Neutrophil (primary cell): ENCODE measurements at regions not wholly inside any gene's neighbourhood (a gene's known extent, or its start where the extent isn't known, plus 50 kb on each side); places are given as distances from the start of the nearest gene placed in this dataset.

Experiments
- H3K27ac ChIP-seq: fragments of 200-600 bp; sonication (generic); 2 replicates; pipeline ENCODE4 v1.5.1; 2016; ENCODE audit warnings: mild to moderate bottlenecking, moderate library complexity
- H3K27me3 ChIP-seq: fragments of 200-600 bp; sonication (generic); 2 replicates; pipeline ENCODE4 v1.6.0; 2016; ENCODE audit warnings: mild to moderate bottlenecking
- H3K36me3 ChIP-seq: fragments of 200-600 bp; sonication (generic); 2 replicates; pipeline ENCODE4 v1.5.1; 2017
- H3K4me1 ChIP-seq, 2 experiments: fragments of 200-600 bp in 1 of 2; sonication (generic) in 1 of 2; 1 replicate in 1 of 2; 2 replicates in 1 of 2; pipeline versions ENCODE4 v1.5.1 to v1.6.1; 2013 to 2016; ENCODE audit warnings: low read depth in 1 of 2, low read length in 1 of 2, mild to moderate bottlenecking in 1 of 2, moderate library complexity in 1 of 2; ENCODE audit not compliant: control insufficient read depth in 1 of 2, insufficient read depth in 1 of 2
- H3K4me3 ChIP-seq, 2 experiments: fragments of 200-600 bp in 1 of 2; sonication (generic) in 1 of 2; 1 replicate in 1 of 2; 2 replicates in 1 of 2; pipeline ENCODE4 v1.5.1; 2013 to 2016; ENCODE audit warnings: low read depth in 1 of 2, low read length in 1 of 2, mild to moderate bottlenecking in 1 of 2, moderate library complexity in 1 of 2
- H3K9me3 ChIP-seq: fragments of 200-600 bp; sonication (generic); 2 replicates; pipeline ENCODE4 v1.5.1; 2016
- TF ChIP-seq, protein P1 (sequence below): fragments of 200-600 bp; sonication (generic); IDR thresholded peaks from 2 replicates; pipeline ENCODE4 v1.5.1; 2016; ENCODE audit warnings: antibody characterized with exemption

DNA sequence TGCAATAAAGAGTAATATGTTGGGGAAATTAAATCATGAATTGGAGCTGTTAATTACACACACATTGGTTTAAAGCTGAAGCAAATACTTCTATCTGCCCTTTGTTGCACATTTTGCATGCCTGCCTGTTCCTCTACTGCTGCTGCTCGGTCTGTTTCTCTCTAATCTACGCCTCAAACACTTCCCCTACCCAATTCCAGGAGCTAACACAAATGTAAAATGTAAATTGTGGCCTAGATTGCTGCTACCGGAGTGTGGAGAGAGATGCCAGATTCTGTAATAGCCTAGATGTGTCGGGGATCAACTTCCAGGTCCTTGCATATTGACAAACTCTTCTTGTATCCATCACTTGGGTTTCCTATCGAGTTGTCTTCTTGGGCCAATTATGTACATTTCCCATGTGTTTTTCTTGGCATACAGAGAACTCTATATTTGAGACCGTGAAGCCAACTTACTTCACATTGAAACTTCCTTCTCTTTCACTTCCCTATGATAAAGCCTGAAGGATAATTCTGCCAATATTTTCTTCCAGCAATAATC lies 450.4 kb upstream of the NR2F2 start:
- Histone ChIP-seq H3K9me3 (no peaks in the 10 kb centered on the region), H3K36me3 (no peaks in the 10 kb centered on the region), H3K4me1 (peaks cover 0 to 2% of the 10 kb centered on the region in 2 experiments), H3K4me3 (no peak overlapping the region), H3K27ac (no peak overlapping the region), H3K27me3 (no peaks in the 10 kb centered on the region)
- TF ChIP-seq, protein P1, sequence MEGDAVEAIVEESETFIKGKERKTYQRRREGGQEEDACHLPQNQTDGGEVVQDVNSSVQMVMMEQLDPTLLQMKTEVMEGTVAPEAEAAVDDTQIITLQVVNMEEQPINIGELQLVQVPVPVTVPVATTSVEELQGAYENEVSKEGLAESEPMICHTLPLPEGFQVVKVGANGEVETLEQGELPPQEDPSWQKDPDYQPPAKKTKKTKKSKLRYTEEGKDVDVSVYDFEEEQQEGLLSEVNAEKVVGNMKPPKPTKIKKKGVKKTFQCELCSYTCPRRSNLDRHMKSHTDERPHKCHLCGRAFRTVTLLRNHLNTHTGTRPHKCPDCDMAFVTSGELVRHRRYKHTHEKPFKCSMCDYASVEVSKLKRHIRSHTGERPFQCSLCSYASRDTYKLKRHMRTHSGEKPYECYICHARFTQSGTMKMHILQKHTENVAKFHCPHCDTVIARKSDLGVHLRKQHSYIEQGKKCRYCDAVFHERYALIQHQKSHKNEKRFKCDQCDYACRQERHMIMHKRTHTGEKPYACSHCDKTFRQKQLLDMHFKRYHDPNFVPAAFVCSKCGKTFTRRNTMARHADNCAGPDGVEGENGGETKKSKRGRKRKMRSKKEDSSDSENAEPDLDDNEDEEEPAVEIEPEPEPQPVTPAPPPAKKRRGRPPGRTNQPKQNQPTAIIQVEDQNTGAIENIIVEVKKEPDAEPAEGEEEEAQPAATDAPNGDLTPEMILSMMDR = no peak

DNA sequence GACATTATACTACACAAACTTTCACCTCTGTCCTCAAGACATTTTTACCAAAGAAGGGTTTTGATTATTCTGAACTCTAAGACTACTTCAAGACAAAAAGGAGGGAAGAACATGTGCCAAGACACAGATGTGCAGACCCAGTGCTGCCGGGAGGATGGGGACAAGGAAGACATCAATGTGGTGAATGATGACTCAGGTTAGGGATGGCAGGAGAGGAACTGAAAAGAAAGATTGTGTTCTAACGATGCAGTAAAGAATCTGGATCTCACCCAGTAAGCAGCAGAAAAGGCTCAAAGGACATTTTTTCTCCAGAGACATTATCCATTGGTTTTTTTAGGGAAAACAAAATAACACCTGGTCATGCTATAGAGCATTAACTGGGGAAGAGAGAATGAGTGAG lies 449.9 kb upstream of the NR2F2 start:
- Histone ChIP-seq H3K27me3 (no peaks in the 10 kb centered on the region), H3K36me3 (no peaks in the 10 kb centered on the region), H3K27ac (no peak overlapping the region), H3K9me3 (no peaks in the 10 kb centered on the region), H3K4me3 (no peak overlapping the region), H3K4me1 (no peaks in the 10 kb centered on the region)
- TF ChIP-seq, protein P1 = no peak

DNA sequence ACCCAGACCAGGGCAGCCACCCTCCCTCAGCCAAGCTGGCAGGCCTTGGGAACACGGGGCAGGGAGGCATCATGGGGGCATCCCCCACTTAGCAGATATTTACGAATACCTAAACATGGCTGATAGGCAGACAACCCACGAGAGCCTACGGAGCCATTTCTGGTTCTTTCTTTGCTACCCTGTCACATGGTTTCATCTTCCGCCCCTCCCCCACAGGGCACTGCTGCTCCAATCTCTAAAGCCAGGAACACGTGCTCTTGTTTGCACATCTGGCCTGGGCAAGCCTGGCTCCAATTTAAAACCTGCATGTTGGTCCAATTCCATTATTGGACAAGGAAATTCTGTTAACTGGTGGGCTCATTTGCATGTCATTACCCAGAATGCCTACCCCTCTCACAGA lies 447.4 kb upstream of the NR2F2 start:
- H3K4me3 ChIP-seq = no peak overlapping the region
- TF ChIP-seq, protein P1 = no peak
- no peaks in the 10 kb centered on the region for H3K9me3 ChIP-seq
- no peak overlapping the region for H3K27ac ChIP-seq
- no peaks in the 10 kb centered on the region for H3K4me1 ChIP-seq
- H3K27me3 ChIP-seq = no peaks in the 10 kb centered on the region
- no peaks in the 10 kb centered on the region for H3K36me3 ChIP-seq

DNA sequence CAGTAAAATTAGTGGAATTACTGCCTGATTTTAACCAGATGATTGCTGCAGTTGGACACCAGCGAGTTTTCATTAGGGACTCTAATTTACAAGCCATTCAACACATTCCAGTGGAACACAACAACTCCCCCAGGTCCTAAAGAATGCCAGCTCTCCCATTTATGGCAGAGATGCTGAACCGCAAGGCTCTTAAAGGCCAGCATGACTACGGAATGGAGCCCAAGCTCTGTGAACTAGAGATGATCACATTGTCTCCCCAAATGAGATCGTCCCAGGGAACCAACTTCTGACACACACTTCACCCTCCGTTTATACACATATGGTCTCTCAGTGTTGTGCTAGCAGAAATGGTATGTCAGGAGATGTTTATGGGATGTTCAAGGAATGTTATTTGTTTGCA lies 446.2 kb upstream of the NR2F2 start:
- H3K27ac ChIP-seq = no peak overlapping the region
- no peaks in the 10 kb centered on the region for H3K27me3 ChIP-seq
- H3K9me3 ChIP-seq = no peaks in the 10 kb centered on the region
- H3K4me3 ChIP-seq = no peak overlapping the region
- H3K4me1 ChIP-seq = no peaks in the 10 kb centered on the region
- TF ChIP-seq, protein P1 = no peak
- H3K36me3 ChIP-seq = no peaks in the 10 kb centered on the region

DNA sequence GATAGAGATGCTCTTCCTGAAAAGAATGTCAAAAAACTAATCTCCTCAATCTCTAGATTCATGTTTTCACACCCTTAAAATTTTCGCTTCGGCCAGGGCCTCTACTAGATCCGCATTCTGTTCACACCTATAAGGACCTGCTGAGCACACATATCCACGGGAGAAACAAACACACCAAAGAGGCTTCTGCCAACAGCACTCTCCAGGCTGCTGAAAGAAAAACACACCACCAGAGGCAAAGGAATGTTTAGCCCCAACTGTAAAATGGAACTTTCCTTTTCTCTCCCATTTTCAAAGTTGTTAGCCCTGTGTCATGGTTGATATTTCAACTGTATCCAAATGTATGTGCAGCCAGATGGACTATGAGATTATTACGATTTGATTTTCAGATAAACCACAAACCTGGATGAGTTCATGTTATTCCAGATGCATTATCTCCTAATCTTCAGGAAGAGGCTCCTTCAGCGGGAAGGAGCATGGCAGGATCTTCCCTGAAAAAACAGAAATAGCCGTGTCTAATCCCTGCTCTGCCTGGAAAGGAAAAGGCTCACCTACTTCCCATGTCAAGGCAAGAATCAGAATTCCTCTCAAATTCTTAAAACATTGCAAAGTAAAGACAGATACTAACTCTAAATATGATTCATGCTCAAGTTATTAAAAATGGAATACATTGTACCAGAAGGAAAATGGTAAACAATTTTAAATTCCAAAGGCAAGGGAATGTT lies 442.7 kb upstream of the NR2F2 start:
- TF ChIP-seq, protein P1 = no peak
- no peak overlapping the region for H3K4me3 ChIP-seq
- H3K27me3 ChIP-seq = no peaks in the 10 kb centered on the region
- H3K4me1 ChIP-seq = no peaks in the 10 kb centered on the region
- H3K9me3 ChIP-seq = no peaks in the 10 kb centered on the region
- H3K27ac ChIP-seq = no peak overlapping the region
- no peaks in the 10 kb centered on the region for H3K36me3 ChIP-seq
